Ascending aorta (tissue), 2 donors: ENCODE measurements at regions not wholly inside any gene's neighbourhood (a gene's known extent, or its start where the extent isn't known, plus 50 kb on each side); places are given as distances from the start of the nearest gene placed in this dataset.

ENCODE experiments used
- DNase-seq, 2 donors: peaks; one replicate each; pipeline ENCODE4 v3.0.0-alpha.2; 2019; ENCODE audit warnings: low spot score in 2 of 2
- H3K27ac ChIP-seq, 2 donors: fragments of 200-600 bp; sonication (generic); one replicate each; pipeline ENCODE4 v1.5.1; 2016 to 2017; ENCODE audit warnings: mild to moderate bottlenecking in 1 of 2
- H3K27me3 ChIP-seq: fragments of 200-600 bp; sonication (generic); one replicate; pipeline ENCODE4 v1.5.1; 2017
- H3K36me3 ChIP-seq, 2 donors: fragments of 200-600 bp; sonication (generic); one replicate each; pipeline ENCODE4 v1.5.1; 2016
- H3K4me1 ChIP-seq, 2 donors: fragments of 200-600 bp; sonication (generic); one replicate each; pipeline ENCODE4 v1.5.1; 2016 to 2017; ENCODE audit warnings: mild to moderate bottlenecking in 1 of 2
- H3K4me3 ChIP-seq, 2 donors: fragments of 200-600 bp; sonication (generic); one replicate each; pipeline ENCODE4 v1.5.1; 2016 to 2017; ENCODE audit warnings: mild to moderate bottlenecking in 1 of 2
- H3K9me3 ChIP-seq, 2 donors: fragments of 200-600 bp; sonication (generic); one replicate each; pipeline ENCODE4 v1.5.1; 2016
- intact Hi-C: fragments of 100-400 bp; cut with DNase I; formaldehyde crosslinking; loops from one replicate; pipeline ENCODE4 v1.15.1; 2023
- TF ChIP-seq, protein P1 (sequence below), 3 experiments: fragments of 200-600 bp in 2 of 3; fragments of 450-650 bp in 1 of 3; sonication (generic) in 2 of 3; IDR thresholded peaks; one replicate each; pipeline ENCODE4 v1.5.1; 2016 to 2019; ENCODE audit warnings: antibody characterized with exemption in 3 of 3, mild to moderate bottlenecking in 1 of 3, moderate library complexity in 1 of 3

DNA sequence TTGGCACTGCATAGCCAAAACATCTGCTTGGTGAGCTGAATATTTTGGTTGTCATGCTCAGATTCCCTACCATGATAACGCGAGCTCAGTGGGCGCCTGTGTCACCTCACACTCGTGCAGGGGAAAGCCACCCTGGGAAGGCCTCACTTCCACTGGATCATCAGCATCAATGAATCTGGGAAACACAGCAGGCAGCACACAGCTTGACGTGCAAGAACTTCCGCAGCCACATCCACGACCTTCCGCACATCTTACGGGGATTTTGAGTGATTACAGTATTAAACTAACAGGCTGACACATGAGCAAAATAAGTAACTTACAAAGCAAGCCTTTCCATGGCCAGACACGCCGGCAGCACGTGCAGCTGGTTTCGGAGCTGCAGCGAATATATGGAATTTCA is 54.7 kb upstream of the FOXF1 start:
- Histone ChIP-seq H3K36me3 (no peaks in the 10 kb centered on the region), H3K9me3 (no peaks in the 10 kb centered on the region), H3K27ac (no peak overlapping the region), H3K4me3 (no peak overlapping the region), H3K4me1 (no peaks in the 10 kb centered on the region), H3K27me3 (no peaks in the 10 kb centered on the region)
- DNase-seq, result no peak
- TF ChIP-seq, protein P1, sequence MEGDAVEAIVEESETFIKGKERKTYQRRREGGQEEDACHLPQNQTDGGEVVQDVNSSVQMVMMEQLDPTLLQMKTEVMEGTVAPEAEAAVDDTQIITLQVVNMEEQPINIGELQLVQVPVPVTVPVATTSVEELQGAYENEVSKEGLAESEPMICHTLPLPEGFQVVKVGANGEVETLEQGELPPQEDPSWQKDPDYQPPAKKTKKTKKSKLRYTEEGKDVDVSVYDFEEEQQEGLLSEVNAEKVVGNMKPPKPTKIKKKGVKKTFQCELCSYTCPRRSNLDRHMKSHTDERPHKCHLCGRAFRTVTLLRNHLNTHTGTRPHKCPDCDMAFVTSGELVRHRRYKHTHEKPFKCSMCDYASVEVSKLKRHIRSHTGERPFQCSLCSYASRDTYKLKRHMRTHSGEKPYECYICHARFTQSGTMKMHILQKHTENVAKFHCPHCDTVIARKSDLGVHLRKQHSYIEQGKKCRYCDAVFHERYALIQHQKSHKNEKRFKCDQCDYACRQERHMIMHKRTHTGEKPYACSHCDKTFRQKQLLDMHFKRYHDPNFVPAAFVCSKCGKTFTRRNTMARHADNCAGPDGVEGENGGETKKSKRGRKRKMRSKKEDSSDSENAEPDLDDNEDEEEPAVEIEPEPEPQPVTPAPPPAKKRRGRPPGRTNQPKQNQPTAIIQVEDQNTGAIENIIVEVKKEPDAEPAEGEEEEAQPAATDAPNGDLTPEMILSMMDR (IDR thresholded peaks at IDR 0.05), result no peak
- intact Hi-C loops, result no loop called here

DNA sequence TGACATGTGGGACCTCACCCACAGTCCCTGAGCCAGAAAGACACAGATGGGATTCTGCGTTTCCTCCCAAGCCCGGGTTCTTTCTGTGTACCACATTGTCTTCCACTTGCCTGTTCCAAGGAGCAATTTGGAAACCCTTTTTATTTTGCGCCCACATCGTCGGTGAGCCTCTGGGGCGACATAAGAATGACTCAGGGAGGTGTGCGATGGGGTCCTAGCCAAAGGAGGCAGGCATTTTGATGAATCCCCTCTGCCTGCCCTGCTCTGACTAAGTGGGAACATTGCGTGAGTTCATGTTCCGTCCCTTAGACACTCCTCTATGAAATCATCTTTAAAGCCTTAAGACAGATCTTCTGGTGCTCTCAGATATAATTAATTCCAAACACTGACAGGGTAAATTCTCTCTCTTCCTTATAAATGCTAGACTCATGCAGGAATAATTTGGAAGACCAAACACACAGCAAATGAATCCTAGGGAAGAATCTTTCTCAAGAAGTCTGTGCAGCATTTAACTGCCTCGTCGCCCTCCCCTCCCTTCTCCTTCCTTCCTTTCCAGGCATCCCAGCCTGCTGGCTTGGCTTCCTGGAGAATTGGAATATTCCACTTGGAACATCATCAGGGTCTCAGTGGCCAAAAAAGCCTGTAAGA is 52.7 kb upstream of the FOXF1 start:
- H3K4me3 ChIP-seq, result no peak overlapping the region
- intact Hi-C loops, result no loop called here
- H3K9me3 ChIP-seq, result no peaks in the 10 kb centered on the region
- DNase-seq, result no peak
- no peaks in the 10 kb centered on the region for H3K27me3 ChIP-seq
- no peak overlapping the region for H3K27ac ChIP-seq
- TF ChIP-seq, protein P1 (IDR thresholded peaks at IDR 0.05), result no peak
- no peaks in the 10 kb centered on the region for H3K4me1 ChIP-seq
- no peaks in the 10 kb centered on the region for H3K36me3 ChIP-seq

DNA sequence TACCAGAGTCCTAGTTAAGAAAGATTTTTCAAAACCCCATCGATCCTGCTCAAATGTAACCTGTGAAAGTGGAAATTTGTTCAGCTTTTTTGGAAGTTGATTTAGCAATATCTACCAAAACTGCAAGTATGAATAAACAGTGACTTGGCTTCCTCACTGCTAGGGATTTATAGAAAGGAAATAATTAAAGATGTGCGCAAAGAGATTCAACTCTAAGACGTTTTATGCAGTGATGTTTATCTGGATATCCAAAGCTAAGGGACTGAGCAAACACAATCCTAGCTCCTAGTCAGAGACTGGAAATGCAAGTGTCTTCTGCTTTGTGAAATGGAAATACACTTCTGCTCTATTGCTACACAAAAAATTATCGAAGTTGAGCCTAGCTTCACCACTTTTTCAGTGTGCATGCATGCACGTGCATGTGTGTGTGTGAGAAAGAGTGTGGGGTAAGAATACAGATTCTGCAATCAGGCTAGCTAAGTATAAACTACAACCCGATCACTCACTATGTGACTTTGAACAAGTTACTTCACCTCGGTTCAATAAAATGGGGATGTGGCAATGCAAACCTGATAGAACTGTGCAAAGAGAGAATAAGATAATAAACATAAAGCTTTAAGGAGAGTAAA is 52.1 kb upstream of the FOXF1 start:
- Histone ChIP-seq H3K27ac (no peak overlapping the region), H3K27me3 (no peaks in the 10 kb centered on the region), H3K4me1 (no peaks in the 10 kb centered on the region), H3K36me3 (no peaks in the 10 kb centered on the region), H3K9me3 (no peaks in the 10 kb centered on the region), H3K4me3 (no peak overlapping the region)
- DNase-seq, result no peak
- intact Hi-C loops, result no loop called here
- TF ChIP-seq, protein P1 (IDR thresholded peaks at IDR 0.05), result no peak

DNA sequence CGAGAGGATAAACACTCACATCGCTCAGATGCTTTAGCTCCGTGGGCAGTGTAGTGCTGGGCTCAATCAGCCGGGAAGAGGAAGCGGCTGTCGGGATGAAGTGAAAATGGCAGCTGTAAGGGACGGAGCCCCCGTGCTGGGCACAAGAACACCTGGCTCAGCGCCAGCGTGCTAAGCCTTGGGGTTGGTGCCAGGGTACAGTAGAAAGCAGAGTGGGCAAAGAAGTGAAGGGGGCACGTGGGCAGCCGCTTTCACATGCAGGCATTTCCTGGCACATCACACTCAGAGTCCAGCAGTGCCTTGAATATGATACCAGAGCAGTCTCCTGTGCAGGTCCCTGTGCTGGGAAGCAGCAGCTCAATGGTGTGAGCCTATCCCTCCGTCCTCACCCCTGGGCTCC is 51.1 kb upstream of the FOXF1 start:
- TF ChIP-seq, protein P1 (IDR thresholded peaks at IDR 0.05), result no peak
- no peaks in the 10 kb centered on the region for H3K27me3 ChIP-seq
- no peaks in the 10 kb centered on the region for H3K4me1 ChIP-seq
- intact Hi-C loops, result no loop called here
- H3K4me3 ChIP-seq, result no peak overlapping the region
- no peaks in the 10 kb centered on the region for H3K9me3 ChIP-seq
- no peak overlapping the region for H3K27ac ChIP-seq
- DNase-seq, result no peak
- no peaks in the 10 kb centered on the region for H3K36me3 ChIP-seq
